Testis (tissue), 2 donors: ENCODE measurements at regions not wholly inside any gene's neighbourhood (a gene's known extent, or its start where the extent isn't known, plus 50 kb on each side); places are given as distances from the start of the nearest gene placed in this dataset.

ENCODE experiments used
- CTCF ChIP-seq, 3 experiments: fragments of 450-650 bp in 2 of 3; fragments of 200-600 bp in 1 of 3; sonication (generic) in 1 of 3; IDR thresholded peaks; one replicate each; pipeline ENCODE4 v1.5.1; 2016 to 2019; ENCODE audit warnings: antibody characterized with exemption in 3 of 3, mild to moderate bottlenecking in 2 of 3, moderate library complexity in 1 of 3
- POLR2A ChIP-seq: fragments of 450-650 bp; IDR thresholded peaks from one replicate; pipeline ENCODE4 v1.6.1; 2017; ENCODE audit warnings: antibody characterized with exemption, mild to moderate bottlenecking, moderate library complexity

GRCh38 chr6:114712129-114712662, 369.4 kb upstream of the HS3ST5 start:
- no peak for TF ChIP-seq CTCF (IDR thresholded peaks at IDR 0.05)
- no peak for TF ChIP-seq POLR2A
